Hippocampal formation (tissue), 2 donors: ENCODE measurements at regions not wholly inside any gene's neighbourhood (a gene's known extent, or its start where the extent isn't known, plus 50 kb on each side); places are given as distances from the start of the nearest gene placed in this dataset.
A peak's percentile ranks its signal among the peaks of the same experiment; 100 is the strongest.

Experiments
- DNase-seq, 2 donors: peaks; one replicate each; lab custom pipeline; 2025; lab: John Stamatoyannopoulos, UW

DNA sequence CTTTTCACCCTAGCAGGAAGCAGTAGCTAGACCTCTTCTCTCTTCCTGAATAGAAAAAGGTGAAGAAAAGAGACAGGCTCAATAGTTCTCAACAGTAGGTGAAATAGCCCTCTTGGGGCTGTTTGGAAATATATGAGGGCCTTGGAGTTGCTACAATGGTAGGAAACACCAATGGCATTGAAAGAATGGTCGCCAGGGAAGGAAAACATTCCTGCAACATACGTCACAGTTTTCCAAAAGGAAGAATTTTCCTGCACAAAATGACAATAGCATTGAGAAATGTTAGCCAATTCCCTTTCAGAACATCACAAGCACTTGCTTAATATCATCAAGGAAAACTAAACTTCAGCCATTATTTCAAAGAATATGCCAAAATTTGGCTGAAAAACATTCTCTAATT is 484.5 kb downstream of the IGSF11 start:
- DNase-seq: no peak

DNA sequence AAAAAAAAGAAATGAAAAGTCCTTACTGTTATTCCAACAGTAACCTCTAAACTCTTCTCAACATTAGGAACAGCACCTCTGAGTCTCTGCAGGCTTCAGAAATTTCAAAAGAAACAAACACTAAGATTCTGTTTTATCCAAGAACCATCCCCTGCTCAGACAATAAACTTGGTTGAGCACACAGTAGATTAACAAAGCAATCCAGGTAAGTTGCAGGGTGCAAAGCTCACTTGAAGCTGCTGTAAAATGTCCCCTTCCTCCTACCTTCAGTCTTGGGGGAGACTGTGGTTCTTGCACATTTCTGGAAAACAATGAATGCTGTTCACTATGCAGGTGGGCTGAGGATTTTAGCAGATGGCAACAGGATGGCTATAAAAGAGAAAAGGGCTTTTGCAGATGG is 484.1 kb downstream of the IGSF11 start:
- DNase-seq: no peak

DNA sequence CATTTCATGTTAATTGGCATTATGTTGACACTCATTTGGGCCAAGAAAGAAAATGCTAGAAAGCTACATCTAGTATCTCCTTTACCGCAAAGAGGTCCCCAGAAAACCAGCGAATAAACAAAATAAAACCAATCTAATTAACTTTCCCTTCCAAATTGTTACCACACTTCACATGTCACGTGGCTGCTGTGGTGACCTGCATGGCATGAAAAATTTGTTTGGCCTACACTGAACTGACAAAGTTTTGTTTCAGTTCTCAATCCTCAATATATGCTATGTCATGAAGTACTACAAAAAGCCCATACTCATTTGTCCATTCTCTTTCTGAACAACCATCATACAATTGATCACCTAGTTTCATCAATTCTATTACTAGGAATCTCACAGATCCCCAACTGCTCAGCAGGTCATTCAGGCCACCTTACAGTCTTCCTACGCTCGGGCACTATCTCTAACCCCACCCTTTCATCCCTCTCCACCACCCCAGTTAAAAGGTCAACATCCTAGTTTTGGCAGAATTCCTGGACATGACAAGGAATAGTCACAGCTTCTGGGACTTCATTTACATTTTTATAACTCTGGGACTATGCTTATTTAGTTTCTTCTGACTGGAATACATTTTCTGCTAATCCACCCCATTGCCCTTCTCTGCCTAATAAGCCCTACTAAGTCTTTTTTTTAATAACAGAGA is 480.4 kb downstream of the IGSF11 start:
- DNase-seq: no peak

DNA sequence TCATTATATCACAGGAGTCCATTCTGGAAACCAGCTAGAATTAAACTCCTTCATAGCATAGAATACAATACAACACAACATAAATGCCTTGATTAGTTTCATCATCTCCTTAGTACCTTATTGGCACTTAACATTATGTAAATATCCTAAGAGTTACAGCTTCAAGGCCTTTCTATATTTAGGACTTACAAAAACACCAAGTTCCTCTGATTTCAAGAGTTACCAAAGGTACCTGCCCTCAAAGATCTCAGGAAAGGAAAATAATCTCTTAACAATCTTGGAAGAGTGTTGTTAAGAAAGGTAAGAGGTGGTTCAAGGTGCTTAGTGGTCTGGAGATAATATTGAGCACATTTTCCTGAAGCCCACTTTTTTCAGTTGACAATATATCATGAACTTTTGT is 477.7 kb downstream of the IGSF11 start:
- no peak for DNase-seq

DNA sequence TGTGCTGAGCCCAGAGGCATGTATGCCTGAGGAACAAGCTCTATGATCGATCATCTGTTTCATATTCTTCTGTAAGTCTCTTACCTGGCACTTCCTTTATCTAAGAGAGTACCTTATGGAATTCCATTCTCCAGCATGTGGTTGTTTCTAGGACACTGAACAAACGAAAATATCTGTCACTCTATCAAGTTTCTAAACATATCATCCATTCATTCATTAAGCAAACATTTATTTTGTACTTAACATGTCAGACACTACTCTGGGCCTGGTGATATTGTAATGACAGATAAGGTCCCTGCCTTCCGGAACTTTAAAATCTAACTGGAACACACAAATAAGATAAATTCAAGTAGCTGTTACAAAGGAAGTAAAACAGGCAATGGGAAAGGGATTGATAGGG is 477.1 kb downstream of the IGSF11 start:
- DNase-seq: no peak

DNA sequence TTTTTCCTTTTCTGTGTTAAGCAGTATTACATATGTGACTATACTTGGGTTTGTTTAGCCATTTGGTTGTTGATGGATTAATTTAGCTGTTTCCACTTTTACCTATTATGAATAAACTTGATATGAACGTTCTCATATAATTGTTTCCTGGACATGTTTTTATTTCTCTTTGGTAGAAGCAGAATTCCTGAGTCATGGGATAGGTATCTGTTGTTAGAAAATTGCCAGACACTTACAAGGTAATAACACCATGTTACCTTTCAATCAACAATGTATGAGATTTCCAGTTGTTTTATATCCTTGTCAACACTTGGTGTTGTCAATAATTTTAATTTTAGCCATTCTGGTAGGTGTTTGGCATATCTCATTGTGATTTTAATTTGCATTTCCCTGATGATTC is 475.4 kb downstream of the IGSF11 start:
- DNase-seq: no peak

DNA sequence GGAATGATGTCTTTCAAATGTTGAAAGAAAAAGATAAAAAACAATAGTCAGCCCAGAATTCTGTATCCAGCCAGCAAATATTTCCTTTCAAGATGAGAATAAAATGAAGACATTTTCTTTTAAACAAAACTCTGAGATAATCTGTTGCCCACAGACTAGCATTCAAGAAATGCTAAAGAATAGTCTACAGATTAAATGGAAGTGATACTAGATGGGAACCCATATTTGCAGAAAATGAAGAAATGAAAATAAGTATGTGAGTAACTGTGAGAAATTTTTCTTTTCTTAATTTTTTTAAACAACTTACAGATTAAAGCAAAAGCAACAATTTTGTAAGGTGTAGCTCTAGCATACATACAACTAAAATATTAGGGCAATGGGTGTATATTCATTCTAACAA is 469.8 kb downstream of the IGSF11 start:
- no peak for DNase-seq

DNA sequence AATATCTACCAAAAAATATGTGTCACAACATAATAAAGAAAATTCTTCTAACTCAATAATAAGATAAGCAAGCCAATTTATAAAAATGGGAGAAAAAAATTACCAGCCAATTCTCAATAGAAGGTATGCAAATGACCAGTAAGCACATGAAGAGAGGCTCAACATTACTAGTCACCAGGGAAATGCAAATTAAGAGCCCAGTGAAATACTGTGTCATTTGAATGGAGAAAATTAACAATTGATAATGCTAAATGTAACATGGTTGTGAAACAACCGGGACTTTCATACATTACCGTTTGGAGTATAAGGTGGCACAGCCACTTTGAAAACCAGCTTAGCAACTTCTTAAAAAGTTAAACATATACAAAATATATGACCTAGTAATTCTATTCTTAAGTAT is 460.7 kb downstream of the IGSF11 start:
- no peak for DNase-seq

DNA sequence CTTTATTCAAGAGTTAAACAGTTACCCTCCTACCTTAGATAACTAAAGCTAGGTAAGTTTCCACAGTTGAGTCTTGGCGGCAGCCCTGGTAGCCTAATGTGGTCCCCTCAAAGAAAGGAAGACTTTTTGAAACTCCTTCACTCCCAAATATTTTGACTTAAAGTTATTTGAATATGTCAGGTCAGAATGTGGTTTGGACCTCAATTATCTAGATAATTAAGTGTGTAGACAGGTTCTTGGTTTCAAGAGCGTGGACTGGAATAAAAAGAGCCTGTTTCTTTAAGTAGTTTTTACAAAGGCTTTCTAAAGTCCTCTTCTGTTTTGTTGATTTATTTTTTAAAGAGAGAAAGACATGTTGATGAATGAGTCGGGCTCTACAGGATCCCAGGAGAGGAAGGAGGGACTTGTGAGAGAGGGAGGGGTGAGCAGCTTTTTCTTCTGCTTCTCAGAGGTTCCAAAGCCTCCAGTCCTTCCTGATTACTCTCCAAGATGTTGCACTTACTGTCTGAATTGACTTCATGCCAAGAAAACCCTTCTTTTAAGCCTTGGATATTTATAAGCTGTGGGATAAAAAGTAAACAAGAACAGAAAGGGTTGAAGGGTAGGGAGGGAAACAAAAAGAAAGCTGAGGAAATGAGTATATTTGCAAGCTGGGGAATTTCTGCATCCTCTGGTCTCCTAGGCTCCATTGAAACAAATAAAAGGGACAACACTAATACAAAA is 457.4 kb downstream of the IGSF11 start:
- DNase-seq: no peak

DNA sequence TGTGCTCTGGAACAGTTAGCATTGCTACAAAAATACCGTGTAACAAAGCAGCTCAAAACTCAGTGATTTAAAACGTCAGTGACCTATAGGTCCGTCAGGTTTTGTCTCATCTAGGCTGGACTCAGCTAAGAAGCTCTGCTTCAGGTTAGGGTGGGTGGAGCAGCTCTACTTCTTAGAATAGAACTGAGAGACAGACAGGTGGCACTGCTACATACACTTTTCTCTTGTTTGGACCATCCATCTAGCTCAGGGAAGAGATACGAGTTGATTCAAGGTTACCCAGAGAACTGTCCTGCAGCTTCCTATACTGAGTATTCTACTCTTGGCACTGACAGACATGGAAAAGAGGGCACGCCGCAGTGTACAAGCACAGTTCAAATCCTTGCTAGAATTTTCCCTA is 456.1 kb downstream of the IGSF11 start:
- no peak for DNase-seq

DNA sequence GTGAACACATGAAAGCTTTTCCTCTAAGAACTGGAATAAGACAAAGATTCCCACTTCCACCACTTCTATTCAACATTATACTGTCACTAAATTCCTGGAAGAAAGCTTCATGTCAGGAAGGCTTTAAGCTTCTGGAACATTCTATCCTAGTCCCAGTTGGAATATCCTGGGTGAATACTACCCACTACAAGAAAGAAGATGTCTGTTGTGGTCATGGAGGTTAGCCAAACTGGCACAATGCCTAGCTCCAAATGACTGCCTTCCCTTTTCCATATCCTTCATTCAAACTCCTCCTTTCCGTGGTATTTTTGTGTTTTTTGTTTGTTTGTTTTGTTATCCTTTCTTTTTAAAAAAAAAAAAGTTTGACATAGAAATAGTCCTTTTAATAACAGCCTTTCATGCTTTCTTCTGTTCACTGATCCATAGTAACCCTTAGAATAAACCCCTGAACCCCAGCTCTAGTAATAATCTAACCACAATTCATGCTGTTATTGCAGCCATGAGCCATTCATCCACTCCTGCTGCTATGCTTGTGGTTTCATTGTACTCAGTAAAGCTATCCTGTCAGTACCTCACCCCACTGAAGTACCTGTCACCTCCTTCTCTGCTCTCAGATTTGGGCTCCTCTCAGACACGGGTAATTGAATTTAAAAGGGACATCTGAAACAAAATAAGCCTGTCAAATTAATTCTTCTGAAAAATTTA is 447.5 kb downstream of the IGSF11 start:
- DNase-seq: no peak

DNA sequence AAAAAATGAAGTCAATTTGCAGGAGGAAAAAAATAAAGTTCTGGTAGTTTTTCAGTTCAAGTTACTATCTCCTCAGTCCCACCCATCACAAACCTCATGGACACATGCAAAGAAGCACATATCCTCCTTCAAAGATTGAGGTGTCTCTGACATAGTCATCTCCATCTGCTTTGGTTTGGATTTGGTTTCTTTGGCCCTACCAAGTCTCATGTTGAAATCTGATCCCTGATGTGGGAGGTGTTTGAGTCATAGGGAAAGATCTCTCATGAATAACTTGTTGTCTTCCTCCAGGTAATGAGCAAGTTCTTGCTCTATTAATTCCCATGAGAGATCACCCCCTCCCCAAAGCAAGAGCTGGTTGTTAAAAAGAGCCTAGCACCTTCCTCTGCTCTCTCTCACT is 446.8 kb downstream of the IGSF11 start:
- no peak for DNase-seq

DNA sequence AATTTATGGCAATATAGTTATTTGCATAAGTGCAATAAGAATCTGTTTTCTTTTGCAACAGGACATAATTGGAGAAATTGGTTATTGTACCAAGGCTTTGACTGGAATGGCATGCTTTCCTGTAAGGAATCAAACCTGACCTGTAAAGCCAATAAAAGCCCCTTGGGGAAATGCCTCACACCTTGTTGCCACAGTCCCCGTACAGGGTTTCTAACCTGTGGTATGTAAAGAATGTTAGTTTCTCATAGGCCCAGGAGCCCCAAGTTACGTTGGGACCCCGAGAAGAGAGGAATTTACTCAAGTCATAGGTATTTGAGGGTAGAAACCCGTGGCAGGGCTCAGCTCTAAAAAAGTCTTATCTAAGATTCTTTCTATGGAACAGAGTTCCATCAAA is 441.4 kb downstream of the IGSF11 start:
- DNase-seq: no peak

DNA sequence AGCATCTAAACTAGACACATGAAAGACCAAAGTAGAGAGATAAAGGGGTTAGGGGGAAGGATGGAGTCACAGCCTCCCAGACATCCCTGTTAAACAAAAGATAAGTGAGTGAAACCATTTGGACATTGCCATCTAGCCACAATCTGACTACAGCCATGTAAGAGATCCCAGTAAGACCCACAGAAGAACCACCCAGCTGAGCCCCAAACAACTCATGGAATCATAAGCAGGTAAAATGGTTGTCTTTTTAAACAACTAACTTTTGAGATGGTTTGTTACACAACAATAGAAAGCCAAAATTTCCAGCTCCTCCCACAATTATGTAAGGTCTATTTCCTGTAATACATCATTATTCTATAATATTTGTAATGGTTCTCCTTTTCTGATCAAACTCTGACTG is 437.5 kb downstream of the IGSF11 start:
- no peak for DNase-seq

DNA sequence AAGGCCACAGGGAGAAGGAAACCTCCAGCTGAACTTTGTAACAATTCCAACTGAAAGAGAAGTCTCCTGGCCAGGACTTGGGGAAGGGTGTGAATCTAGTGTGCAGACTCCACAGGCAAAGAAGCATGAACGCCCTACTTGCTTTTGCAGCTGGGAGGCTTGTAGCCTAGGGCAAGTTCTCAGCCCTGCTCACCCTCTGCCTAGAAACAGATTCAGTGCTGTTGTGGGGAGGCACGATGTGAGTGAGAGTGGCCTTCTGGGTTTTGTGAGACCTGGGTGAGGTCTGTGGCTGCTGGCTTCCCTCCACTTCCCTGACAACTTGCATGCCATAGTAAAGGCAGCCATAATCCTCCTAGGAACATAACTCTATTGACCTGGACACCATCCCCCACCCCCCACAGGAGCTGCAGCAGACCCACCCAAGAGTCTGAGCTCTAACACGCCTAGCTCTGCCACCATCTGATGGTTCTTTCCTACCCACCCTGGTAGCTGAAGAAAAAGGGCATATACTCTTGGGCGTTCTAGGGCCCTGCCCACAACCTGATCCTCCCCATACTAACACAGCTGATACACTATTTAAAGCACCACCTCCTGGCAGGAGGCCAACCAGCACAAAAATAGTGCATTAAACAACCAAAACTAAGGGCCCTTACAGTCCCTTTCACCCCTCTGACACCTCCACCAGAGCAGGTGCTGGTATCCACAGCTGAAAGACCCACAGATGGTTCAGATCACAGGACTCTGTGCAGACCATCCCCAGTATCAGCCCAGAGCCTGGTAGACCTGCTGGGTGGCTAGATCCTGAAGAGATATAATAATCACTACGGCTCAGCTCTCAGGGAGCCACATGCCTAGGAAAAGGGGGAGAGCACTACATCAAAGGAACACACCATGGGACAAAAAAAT is 426.5 kb downstream of the IGSF11 start:
- DNase-seq: no peak

DNA sequence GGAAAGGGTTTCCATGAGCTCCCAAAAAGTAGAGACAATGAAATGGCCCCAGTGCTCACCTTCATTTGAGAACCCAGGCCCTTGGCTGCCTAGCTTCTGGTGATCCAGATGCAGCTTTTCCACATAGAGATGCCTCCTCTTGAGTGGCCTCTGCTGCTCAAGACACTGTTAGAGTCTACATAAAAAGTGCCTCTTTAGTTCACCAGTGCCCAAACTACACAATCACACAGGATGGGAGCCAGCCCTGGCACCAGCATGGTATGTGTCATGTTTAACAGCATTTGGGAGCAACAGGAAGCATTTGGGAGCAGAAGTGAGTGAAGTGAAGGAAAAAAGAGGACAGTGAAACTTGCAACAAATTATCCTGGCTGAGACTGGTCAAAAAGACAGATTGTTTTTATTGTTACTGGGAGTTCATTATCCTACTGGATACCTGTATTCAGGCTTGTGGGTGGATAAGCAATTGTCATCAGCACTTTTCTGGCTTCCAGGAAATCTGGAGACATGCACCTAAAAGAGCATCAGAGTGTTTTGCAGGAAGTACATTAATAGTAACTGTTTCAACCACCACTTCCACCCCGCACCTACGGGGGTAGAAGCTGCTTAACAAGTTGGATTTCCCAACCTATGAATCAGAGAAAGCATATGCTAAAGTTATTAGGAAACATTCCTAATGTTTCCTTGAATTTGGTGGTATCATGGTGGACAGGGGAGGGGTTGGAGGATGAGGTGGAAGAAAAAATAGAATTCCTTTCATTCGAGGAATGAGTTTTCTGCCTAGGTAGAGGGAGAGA is 416.2 kb downstream of the IGSF11 start:
- DNase-seq: no peak

DNA sequence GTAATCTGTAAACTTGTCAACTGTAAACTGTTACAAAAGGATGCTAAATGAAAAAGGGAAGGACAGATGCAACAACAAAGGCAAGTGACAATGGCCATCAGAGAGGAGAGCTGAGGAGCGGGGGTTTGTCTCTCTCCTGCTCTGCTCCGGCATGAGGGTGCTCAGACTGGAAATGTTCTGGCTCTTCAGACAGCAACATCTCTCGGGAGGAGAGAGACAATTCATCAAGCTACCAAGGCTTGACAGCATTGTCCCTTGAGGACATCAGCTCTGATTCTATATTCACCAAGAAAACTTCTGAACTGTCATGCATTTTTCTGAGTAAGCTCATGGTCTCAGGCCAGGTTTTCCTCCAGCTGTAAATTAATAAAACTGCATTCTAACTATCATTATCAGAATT is 408.2 kb downstream of the IGSF11 start:
- no peak for DNase-seq

DNA sequence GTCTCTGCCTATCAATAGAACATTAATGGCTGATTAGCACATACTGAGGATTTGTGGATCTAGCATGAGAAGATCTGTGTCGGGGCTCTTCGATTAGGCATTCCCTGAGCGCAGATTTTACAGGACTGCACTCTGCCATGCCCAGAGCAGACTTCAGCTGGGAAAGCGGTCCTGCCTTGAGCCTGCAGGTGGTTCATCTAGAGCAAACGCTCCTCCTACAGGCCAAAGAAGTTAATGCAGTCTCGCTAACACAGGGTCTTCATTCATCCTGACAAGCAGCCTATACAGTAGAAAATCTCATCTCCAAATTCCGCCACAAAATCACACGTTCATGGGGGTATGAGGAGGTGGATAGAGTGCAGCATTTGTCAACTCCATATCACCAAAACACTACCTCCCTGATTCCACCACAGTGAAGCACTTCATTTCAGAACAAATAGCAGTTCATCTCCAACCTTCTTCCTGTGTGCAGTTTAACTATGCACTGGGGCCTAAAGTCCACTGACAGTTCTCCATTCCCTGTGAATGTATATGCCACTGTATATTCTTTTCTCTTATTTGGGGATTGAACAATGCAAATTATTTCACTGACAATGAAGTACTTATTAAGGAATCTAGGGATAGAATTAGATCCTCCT is 405.8 kb downstream of the IGSF11 start:
- peak; percentile 65 to 69 for DNase-seq

DNA sequence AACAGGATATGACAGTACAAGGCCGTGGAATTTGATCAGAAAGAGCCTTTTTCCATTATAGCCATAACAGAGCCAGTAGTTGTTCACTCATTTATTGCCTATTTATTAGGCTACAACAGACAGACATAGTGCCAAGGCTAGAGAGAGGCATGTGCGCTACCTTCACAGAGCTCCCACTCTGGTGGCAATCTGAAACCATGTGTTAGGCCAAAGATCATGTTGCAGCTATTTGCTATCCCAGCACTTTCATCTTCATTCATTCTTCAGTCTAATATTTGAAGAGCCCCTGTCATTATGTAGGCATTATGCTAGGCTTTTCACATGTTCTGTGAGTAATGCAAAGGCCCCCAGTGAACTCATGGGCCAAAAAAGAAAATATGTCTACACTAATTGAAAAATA is 404.8 kb downstream of the IGSF11 start:
- DNase-seq: no peak

DNA sequence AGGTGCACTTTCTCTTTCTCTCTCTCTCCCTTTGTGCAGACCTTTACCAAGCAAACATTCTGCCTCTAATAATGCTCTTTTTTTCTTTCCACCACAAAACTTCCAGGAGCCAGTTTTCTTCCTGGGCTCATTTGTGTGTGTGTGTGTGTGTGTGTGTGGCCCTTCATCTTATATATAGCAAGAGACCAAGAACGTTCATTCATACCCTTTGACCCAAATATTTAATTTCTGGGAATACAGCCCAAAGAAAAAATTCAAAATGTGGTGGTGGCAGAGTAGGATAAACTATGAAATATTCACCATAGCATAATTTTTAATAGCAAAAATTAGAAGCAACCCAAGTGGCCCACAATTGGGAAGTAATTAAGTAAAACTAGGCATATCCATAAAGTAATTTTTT is 398.9 kb downstream of the IGSF11 start:
- no peak for DNase-seq

DNA sequence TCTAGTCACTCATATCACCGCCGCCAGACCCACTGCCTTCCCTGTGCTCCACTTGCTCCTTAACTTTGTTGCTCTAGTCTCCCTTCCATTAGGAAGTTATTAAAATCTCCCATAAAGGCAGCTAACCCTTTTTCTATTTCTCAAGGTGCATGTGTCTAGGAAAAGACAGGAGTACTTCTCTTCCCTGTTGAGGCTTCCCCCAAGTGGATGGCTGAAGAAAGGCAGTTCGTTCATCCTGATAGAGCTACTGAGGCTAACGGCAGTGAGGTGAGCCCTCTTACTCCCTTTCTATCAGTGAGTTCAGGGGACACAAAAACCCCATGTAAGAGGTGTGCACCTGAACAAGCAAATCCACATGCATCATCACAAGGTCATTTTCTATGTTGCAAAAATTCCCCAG is 397.8 kb downstream of the IGSF11 start:
- peak in 1 of 2 donors; percentile 6 for DNase-seq
